Panc1 (cell line): ENCODE measurements at regions not wholly inside any gene's neighbourhood (a gene's known extent, or its start where the extent isn't known, plus 50 kb on each side); places are given as distances from the start of the nearest gene placed in this dataset.

Source experiments
- ATAC-seq: fragments of 200-7000 bp; cut with Tn5 transposase; 2 replicates; pipeline ENCODE4 v1.9.1; 2020; ENCODE audit warnings: mild to moderate bottlenecking, moderate library complexity
- BruUV-seq: library from RNA; stranded (reverse); fragments of 400-500 nt; replicated peaks from 2 replicates; lab custom pipeline; 2021; lab: Mats Ljungman, UMichigan
- CTCF ChIA-PET: fragments of 300-600 bp; sonication (Branson Sonifier 250); formaldehyde crosslinking; loops from one replicate; lab custom pipeline; 2022; ENCODE audit warnings: antibody characterized with exemption; lab: Charles Lee
- POLR2A ChIA-PET: fragments of 300-600 bp; sonication (Branson Sonifier 250); formaldehyde crosslinking; loops from one replicate; lab custom pipeline; 2022; ENCODE audit warnings: antibody characterized with exemption; lab: Charles Lee
- DNase-seq: peaks from one replicate; pipeline ENCODE4 v3.0.0-alpha.2; 2010; ENCODE audit warnings: low read depth, low spot score
- H3K27ac ChIP-seq: 2 replicates; pipeline ENCODE4 v1.5.1; 2011; ENCODE audit warnings: mild to moderate bottlenecking, low read length, inconsistent platforms
- H3K27me3 ChIP-seq: fragments of 200-500 bp; sonication (Bioruptor generic); 2 replicates; pipeline ENCODE4 v1.6.0; 2014; ENCODE audit warnings: low read length, inconsistent platforms; ENCODE audit not compliant: control insufficient read depth, insufficient read depth
- H3K36me3 ChIP-seq: fragments of 200-500 bp; sonication (Bioruptor generic); 2 replicates; pipeline ENCODE4 v1.5.1; 2014; ENCODE audit warnings: inconsistent platforms, mild to moderate bottlenecking, low read length, moderate library complexity; ENCODE audit not compliant: control insufficient read depth, insufficient read depth
- H3K4me1 ChIP-seq: 2 replicates; pipeline ENCODE4 v1.5.1; 2011; ENCODE audit warnings: inconsistent platforms, mild to moderate bottlenecking, low read length, moderate library complexity; ENCODE audit not compliant: control insufficient read depth, insufficient read depth
- H3K4me3 ChIP-seq, 2 experiments: 2 replicates each; pipeline ENCODE4 v1.5.1; 2011 to 2012; ENCODE audit warnings: low read depth in 2 of 2, low read length in 2 of 2, mild to moderate bottlenecking in 2 of 2, inconsistent platforms in 1 of 2, moderate library complexity in 1 of 2
- H3K9me3 ChIP-seq: fragments of 200-500 bp; sonication (Bioruptor generic); 2 replicates; pipeline ENCODE4 v1.5.1; 2014; ENCODE audit warnings: low read depth, mild to moderate bottlenecking, inconsistent platforms, low read length, moderate library complexity; ENCODE audit not compliant: control insufficient read depth, insufficient read depth
- CTCF ChIP-seq: fragments of 450-650 bp; IDR thresholded peaks from 2 replicates; pipeline ENCODE4 v1.5.1; 2017; ENCODE audit warnings: mild to moderate bottlenecking
- POLR2AphosphoS5 ChIP-seq: IDR thresholded peaks from 2 replicates; pipeline ENCODE4 v1.6.1; 2012; ENCODE audit warnings: mild to moderate bottlenecking, low read depth, low read length, moderate library complexity
- REST ChIP-seq, 2 experiments: IDR thresholded peaks; 2 replicates each; pipeline ENCODE4 v1.6.1; 2011 to 2012; ENCODE audit warnings: low read depth in 2 of 2, control low read depth in 1 of 2, low read length in 1 of 2, mild to moderate bottlenecking in 1 of 2, moderate library complexity in 1 of 2; ENCODE audit not compliant: insufficient read depth in 1 of 2
- SIN3A ChIP-seq: IDR thresholded peaks from 2 replicates; pipeline ENCODE4 v1.6.1; 2012; ENCODE audit warnings: low read depth, mild to moderate bottlenecking, low read length, moderate library complexity, borderline replicate concordance; ENCODE audit not compliant: insufficient read depth
- TCF7L2 ChIP-seq: IDR thresholded peaks from 2 replicates; pipeline ENCODE4 v1.6.1; 2011; ENCODE audit warnings: mild to moderate bottlenecking, low read depth, low read length, inconsistent platforms
- in situ Hi-C: cut with HindIII; loops from 2 replicates; pipeline ENCODE4 v1.10.0; 2016; ENCODE audit warnings: low sequenced_read_pairs, low pct_unique_long_range_greater_than_20kb
- intact Hi-C: fragments of 100-400 bp; cut with micrococcal nuclease; formaldehyde crosslinking; loops from one replicate; pipeline ENCODE4 v1.10.0; 2022; ENCODE audit not compliant: unreplicated experiment

- CTCF ChIA-PET: no interaction called here
- Histone ChIP-seq H3K4me1 (no peaks in the 10 kb centered on the region), H3K27ac (no peak overlapping the region), H3K36me3 (no peaks in the 10 kb centered on the region), H3K9me3 (peaks cover 3% of the 10 kb centered on the region; the same call in 1 of the 2 replicates), H3K27me3 (no peaks in the 10 kb centered on the region), H3K4me3 (no peak overlapping the region)
- intact Hi-C loops: no loop called here
- TF ChIP-seq SIN3A (no peak), REST (IDR thresholded peaks at IDR 0.05; ENCODE audit: insufficient read depth in 1 of 2, low read depth in 2 of 2, low read length in 1 of 2) (no peak), CTCF (no peak), TCF7L2 (no peak), POLR2AphosphoS5 (no peak)
- DNase-seq (no peak), ATAC-seq (no peak)
- in situ Hi-C loops: no loop called here
- no TSS peak for BruUV-seq
- POLR2A ChIA-PET: no interaction called here
Measured at GRCh38 chr16:11481987-11482386, 104.7 kb downstream of the LITAF start.

- H3K27ac ChIP-seq: no peak overlapping the region
- ATAC-seq: no peak
- no TSS peak for BruUV-seq
- TF ChIP-seq CTCF: no peak
- TF ChIP-seq TCF7L2: no peak
- TF ChIP-seq POLR2AphosphoS5: no peak
- TF ChIP-seq REST (IDR thresholded peaks at IDR 0.05; ENCODE audit: insufficient read depth in 1 of 2, low read depth in 2 of 2, low read length in 1 of 2): no peak
- no peak for TF ChIP-seq SIN3A
- H3K36me3 ChIP-seq: no peaks in the 10 kb centered on the region
- in situ Hi-C loops: no loop called here
- ChIA-PET CTCF (no interaction called here), POLR2A (no interaction called here)
- H3K27me3 ChIP-seq: no peaks in the 10 kb centered on the region
- H3K9me3 ChIP-seq: peaks cover 3% of the 10 kb centered on the region; the same call in 1 of the 2 replicates
- H3K4me1 ChIP-seq: no peaks in the 10 kb centered on the region
- intact Hi-C loops: no loop called here
- no peak overlapping the region for H3K4me3 ChIP-seq
- no peak for DNase-seq
Measured at GRCh38 chr16:11482946-11483748, 103.6 kb downstream of the LITAF start.
